ENCODE measurements at regions not wholly inside any gene's neighbourhood (a gene's known extent, or its start where the extent isn't known, plus 50 kb on each side); places are given as distances from the start of the nearest gene placed in this dataset.

GRCh38 chr3:107013641-107014040 lies 363.6 kb upstream of the CCDC54 start:
- DNase-seq (no peak), ATAC-seq (no peak)
- H3K4me3 ChIP-seq = no peak overlapping the region
- 75 to 94% methylated on average over 1 of the region's 1 CpG for WGBS, 2 donors
- H3K4me1 ChIP-seq = no peaks in the 10 kb centered on the region
- no peaks in the 10 kb centered on the region for H3K36me3 ChIP-seq (replicated peaks in 1 of 2; ENCODE audit: insufficient read depth in 1 of 2, low read depth in 2 of 2)
- H3K9me3 ChIP-seq = no peaks in the 10 kb centered on the region
- H3K27me3 ChIP-seq = no peaks in the 10 kb centered on the region
- intact Hi-C loops (cut with DNase I) = no loop called here
- TF ChIP-seq POLR2A (IDR thresholded peaks at IDR 0.05) = no peak
- TF ChIP-seq CTCF (IDR thresholded peaks at IDR 0.05) = no peak
- H3K27ac ChIP-seq = no peak overlapping the region

- Histone ChIP-seq H3K4me3 (no peak overlapping the region), H3K36me3 (replicated peaks in 1 of 2; ENCODE audit: insufficient read depth in 1 of 2, low read depth in 2 of 2) (no peaks in the 10 kb centered on the region), H3K9me3 (no peaks in the 10 kb centered on the region), H3K4me1 (no peaks in the 10 kb centered on the region), H3K27ac (no peak overlapping the region), H3K27me3 (no peaks in the 10 kb centered on the region)
- intact Hi-C loops (cut with DNase I) = no loop called here
- no peak for ATAC-seq
- 34 to 36% methylated on average over 2 of the region's 2 CpGs for WGBS, 2 donors
- no peak for TF ChIP-seq CTCF (IDR thresholded peaks at IDR 0.05)
- TF ChIP-seq POLR2A (IDR thresholded peaks at IDR 0.05) = no peak
- DNase-seq = peak in 1 of 4 donors; percentile 10
These were observed 352.6 kb upstream of the CCDC54 start for GRCh38 chr3:107024551-107025026.

GRCh38 chr3:107025961-107026360 lies 351.3 kb upstream of the CCDC54 start:
- Histone ChIP-seq H3K4me3 (no peak overlapping the region), H3K9me3 (no peaks in the 10 kb centered on the region), H3K27me3 (no peaks in the 10 kb centered on the region), H3K36me3 (replicated peaks in 1 of 2; ENCODE audit: insufficient read depth in 1 of 2, low read depth in 2 of 2) (no peaks in the 10 kb centered on the region), H3K4me1 (no peaks in the 10 kb centered on the region), H3K27ac (no peak overlapping the region)
- intact Hi-C loops (cut with DNase I) = no loop called here
- ATAC-seq (no peak), DNase-seq (no peak)
- whole genome bisulfite sequencing, 2 donors = 14 to 16% methylated on average over 3 of the region's 3 CpGs
- no peak for TF ChIP-seq POLR2A (IDR thresholded peaks at IDR 0.05)
- no peak for TF ChIP-seq CTCF (IDR thresholded peaks at IDR 0.05)

GRCh38 chr3:107028086-107028485 lies 349.2 kb upstream of the CCDC54 start:
- TF ChIP-seq CTCF (IDR thresholded peaks at IDR 0.05) = no peak
- no peak for TF ChIP-seq POLR2A (IDR thresholded peaks at IDR 0.05)
- Histone ChIP-seq H3K4me1 (no peaks in the 10 kb centered on the region), H3K9me3 (no peaks in the 10 kb centered on the region), H3K36me3 (replicated peaks in 1 of 2; ENCODE audit: insufficient read depth in 1 of 2, low read depth in 2 of 2) (no peaks in the 10 kb centered on the region), H3K27me3 (no peaks in the 10 kb centered on the region), H3K4me3 (no peak overlapping the region), H3K27ac (no peak overlapping the region)
- ATAC-seq (no peak), DNase-seq (no peak)
- intact Hi-C loops (cut with DNase I) = no loop called here
- 36 to 41% methylated on average over 1 of the region's 1 CpG for WGBS, 2 donors

- TF ChIP-seq CTCF (IDR thresholded peaks at IDR 0.05) (no peak), POLR2A (IDR thresholded peaks at IDR 0.05) (no peak)
- Histone ChIP-seq H3K36me3 (replicated peaks in 1 of 2; ENCODE audit: insufficient read depth in 1 of 2, low read depth in 2 of 2) (no peaks in the 10 kb centered on the region), H3K4me1 (no peaks in the 10 kb centered on the region), H3K27me3 (no peaks in the 10 kb centered on the region), H3K9me3 (no peaks in the 10 kb centered on the region), H3K4me3 (no peak overlapping the region), H3K27ac (no peak overlapping the region)
- no peak for DNase-seq
- 66 to 78% methylated on average over 1 of the region's 1 CpG for WGBS, 2 donors
- intact Hi-C loops (cut with DNase I) = no loop called here
- no peak for ATAC-seq
These were observed 348.6 kb upstream of the CCDC54 start for GRCh38 chr3:107028626-107029025.

Measured in body of pancreas (tissue), 4 donors.